CD8-positive, alpha-beta memory T cell (primary cell): ENCODE measurements at regions not wholly inside any gene's neighbourhood (a gene's known extent, or its start where the extent isn't known, plus 50 kb on each side); places are given as distances from the start of the nearest gene placed in this dataset.

Experiments used
- CTCF ChIA-PET: fragments of 350-600 bp; sonication (Branson Sonifier 250); formaldehyde crosslinking; loops from one replicate; lab custom pipeline; 2021; ENCODE audit warnings: antibody characterized with exemption; lab: Charles Lee
- POLR2A ChIA-PET: fragments of 350-600 bp; sonication (Branson Sonifier 250); formaldehyde crosslinking; loops from one replicate; lab custom pipeline; 2021; ENCODE audit warnings: antibody characterized with exemption; lab: Charles Lee
- DNase-seq, 5 donors: peaks; one replicate each; pipeline versions ENCODE4 v3.0.0 to v3.0.0-alpha.2; 2020 to 2022; ENCODE audit warnings: mixed read lengths in 1 of 5
- H3K27ac ChIP-seq: one replicate; pipeline ENCODE4 v1.7.0; 2013; ENCODE audit warnings: low read depth, mild to moderate bottlenecking, low read length, moderate library complexity
- H3K27me3 ChIP-seq: 2 replicates; pipeline ENCODE4 v1.7.0; 2013; ENCODE audit warnings: low read length, mild to moderate bottlenecking; ENCODE audit not compliant: insufficient read depth, poor library complexity, severe bottlenecking
- H3K36me3 ChIP-seq: 2 replicates; pipeline ENCODE4 v1.7.0; 2013; ENCODE audit warnings: mild to moderate bottlenecking, low read length, moderate library complexity; ENCODE audit not compliant: insufficient read depth
- H3K4me1 ChIP-seq: 2 replicates; pipeline ENCODE4 v1.7.0; 2013; ENCODE audit warnings: mild to moderate bottlenecking, low read length, moderate library complexity; ENCODE audit not compliant: insufficient read depth
- H3K4me3 ChIP-seq: 2 replicates; pipeline ENCODE4 v1.7.0; 2013; ENCODE audit warnings: mild to moderate bottlenecking, low read length
- H3K9me3 ChIP-seq: 2 replicates; pipeline ENCODE4 v1.7.0; 2013; ENCODE audit warnings: mild to moderate bottlenecking, low read length
- H3K27ac Mint-ChIP-seq, 8 donors: one replicate each; pipeline ENCODE4 v1.8.0; 2020 to 2021; ENCODE audit warnings: mixed read lengths in 8 of 8, mild to moderate bottlenecking in 6 of 8, inconsistent platforms in 3 of 8, moderate library complexity in 3 of 8
- H3K27me3 Mint-ChIP-seq, 2 donors: one replicate each; pipeline ENCODE4 v1.8.0; 2020 to 2021; ENCODE audit warnings: mixed read lengths in 2 of 2, mild to moderate bottlenecking in 1 of 2, moderate library complexity in 1 of 2
- H3K36me3 Mint-ChIP-seq, 3 donors: one replicate each; pipeline ENCODE4 v1.8.0; 2020 to 2021; ENCODE audit warnings: mixed read lengths in 3 of 3, inconsistent platforms in 1 of 3, mild to moderate bottlenecking in 1 of 3
- H3K4me1 Mint-ChIP-seq, 3 donors: one replicate each; pipeline ENCODE4 v1.8.0; 2020 to 2021; ENCODE audit warnings: mixed read lengths in 3 of 3, inconsistent platforms in 1 of 3, mild to moderate bottlenecking in 1 of 3
- H3K4me3 Mint-ChIP-seq, 7 donors: one replicate each; pipeline ENCODE4 v1.8.0; 2020 to 2021; ENCODE audit warnings: mixed read lengths in 7 of 7, mild to moderate bottlenecking in 6 of 7, moderate library complexity in 4 of 7, inconsistent platforms in 2 of 7
- H3K9me3 Mint-ChIP-seq, 5 donors: one replicate each; pipeline ENCODE4 v1.8.0; 2020 to 2022; ENCODE audit warnings: mixed read lengths in 5 of 5, mild to moderate bottlenecking in 3 of 5, moderate library complexity in 2 of 5, inconsistent platforms in 1 of 5

DNA sequence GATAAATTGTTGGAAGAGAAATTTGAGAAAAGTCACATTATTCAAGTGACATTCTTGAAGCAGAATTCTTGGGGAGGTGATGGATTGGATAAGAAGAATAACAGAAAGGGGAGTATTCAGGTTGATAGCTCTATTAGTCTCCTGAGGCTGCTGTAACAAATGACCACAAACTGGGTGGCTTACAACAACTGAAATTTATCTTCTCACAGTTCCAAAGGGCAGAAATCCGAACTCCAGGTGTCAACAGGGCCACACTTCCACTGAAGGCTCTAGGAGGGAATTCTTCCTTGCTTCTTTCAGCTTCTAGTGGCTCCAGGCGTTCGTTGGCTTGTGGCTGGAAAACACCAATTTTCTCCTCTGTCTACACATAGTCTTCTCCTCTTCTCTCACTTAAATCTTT lies 99.8 kb downstream of the TES start:
- Histone ChIP-seq H3K27me3 (no peaks in the 10 kb centered on the region), H3K27ac (no peak overlapping the region), H3K9me3 (no peaks in the 10 kb centered on the region), H3K4me3 (no peak overlapping the region), H3K36me3 (no peaks in the 10 kb centered on the region), H3K4me1 (no peaks in the 10 kb centered on the region)
- POLR2A ChIA-PET, result no interaction called here
- Mint-ChIP-seq H3K4me1 (no peaks in the 10 kb centered on the region), H3K4me3 (no peak overlapping the region), H3K27me3 (peaks cover 5 to 8% of the 10 kb centered on the region in 2 donors), H3K36me3 (no peaks in the 10 kb centered on the region), H3K27ac (no peak overlapping the region), H3K9me3 (no peaks in the 10 kb centered on the region)
- CTCF ChIA-PET, result no interaction called here
- DNase-seq, result no peak

GRCh38 chr7:116311259-116311658 lies 100.9 kb downstream of the TES start:
- ChIA-PET CTCF (no interaction called here), POLR2A (no interaction called here)
- no peak for DNase-seq
- Mint-ChIP-seq H3K4me3 (no peak overlapping the region), H3K9me3 (no peaks in the 10 kb centered on the region), H3K27ac (no peak overlapping the region), H3K27me3 (peaks cover 5 to 12% of the 10 kb centered on the region in 2 donors), H3K4me1 (no peaks in the 10 kb centered on the region), H3K36me3 (no peaks in the 10 kb centered on the region)
- no peaks in the 10 kb centered on the region for H3K36me3 ChIP-seq
- H3K4me3 ChIP-seq, result no peak overlapping the region
- H3K9me3 ChIP-seq, result no peaks in the 10 kb centered on the region
- no peaks in the 10 kb centered on the region for H3K4me1 ChIP-seq
- H3K27ac ChIP-seq, result no peak overlapping the region
- H3K27me3 ChIP-seq, result no peaks in the 10 kb centered on the region

DNA sequence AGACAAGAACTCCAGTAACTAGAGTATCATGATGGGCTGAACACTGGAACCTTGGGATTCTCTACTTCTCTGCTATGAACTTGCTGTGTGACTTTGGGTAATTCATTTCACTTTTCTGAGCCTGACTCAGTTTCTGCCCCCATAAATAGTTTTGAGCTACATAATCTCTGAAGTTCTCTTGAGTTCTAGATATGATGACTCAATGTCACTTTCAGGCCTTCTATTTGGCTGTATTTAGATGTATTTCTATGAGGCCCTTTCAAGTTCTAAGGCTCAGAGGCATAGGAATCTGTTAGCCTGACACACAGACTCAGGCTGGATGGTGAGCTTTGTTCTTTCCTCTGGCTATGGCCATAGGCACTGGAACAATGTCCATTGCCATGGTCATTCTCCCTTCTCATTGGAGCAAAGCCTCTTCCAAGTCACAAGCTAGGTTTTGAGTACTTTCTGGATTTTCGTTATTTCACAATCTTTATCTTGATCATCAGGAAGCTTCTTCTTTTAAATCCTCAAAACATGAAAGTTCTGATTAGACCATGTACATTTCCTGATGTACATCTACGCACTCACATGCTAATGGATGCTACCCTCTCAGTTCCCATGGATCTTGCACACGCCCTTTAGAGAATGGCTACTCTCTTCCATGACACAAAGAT lies 101.6 kb downstream of the TES start:
- Histone ChIP-seq H3K9me3 (no peaks in the 10 kb centered on the region), H3K27me3 (no peaks in the 10 kb centered on the region), H3K4me3 (no peak overlapping the region), H3K4me1 (no peaks in the 10 kb centered on the region), H3K27ac (no peak overlapping the region), H3K36me3 (no peaks in the 10 kb centered on the region)
- peaks cover 10 to 19% of the 10 kb centered on the region in 2 donors for H3K27me3 Mint-ChIP-seq
- ChIA-PET CTCF (no interaction called here), POLR2A (no interaction called here)
- no peaks in the 10 kb centered on the region for H3K36me3 Mint-ChIP-seq
- no peaks in the 10 kb centered on the region for H3K9me3 Mint-ChIP-seq
- no peak for DNase-seq
- H3K27ac Mint-ChIP-seq, result peak overlapping the region in 1 of 8 donors; percentile 4
- H3K4me3 Mint-ChIP-seq, result no peak overlapping the region
- no peaks in the 10 kb centered on the region for H3K4me1 Mint-ChIP-seq

DNA sequence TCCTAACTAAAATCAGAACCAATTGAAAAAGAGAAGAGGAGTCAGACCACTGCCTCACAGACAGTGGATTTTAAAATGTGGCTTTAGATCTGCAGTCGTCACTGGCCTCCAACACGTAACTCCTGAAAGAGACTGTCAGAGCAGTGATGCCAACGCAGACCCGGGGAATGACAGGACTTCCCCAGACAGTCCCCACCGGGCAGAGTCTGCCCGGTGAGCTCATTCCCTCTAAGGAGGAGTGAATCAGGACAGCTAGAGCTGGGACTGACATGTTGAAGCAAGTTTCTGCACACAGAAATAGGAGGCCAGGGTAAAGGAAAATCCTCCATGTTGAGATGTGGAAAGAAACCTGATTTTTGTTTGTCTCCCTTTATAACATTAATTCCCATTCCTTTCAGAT lies 105.0 kb downstream of the TES start:
- Mint-ChIP-seq H3K4me1 (peaks cover 0 to 2% (median 0%) of the 10 kb centered on the region in 3 donors), H3K27me3 (peaks cover 16 to 28% of the 10 kb centered on the region in 2 donors), H3K27ac (no peak overlapping the region)

DNA sequence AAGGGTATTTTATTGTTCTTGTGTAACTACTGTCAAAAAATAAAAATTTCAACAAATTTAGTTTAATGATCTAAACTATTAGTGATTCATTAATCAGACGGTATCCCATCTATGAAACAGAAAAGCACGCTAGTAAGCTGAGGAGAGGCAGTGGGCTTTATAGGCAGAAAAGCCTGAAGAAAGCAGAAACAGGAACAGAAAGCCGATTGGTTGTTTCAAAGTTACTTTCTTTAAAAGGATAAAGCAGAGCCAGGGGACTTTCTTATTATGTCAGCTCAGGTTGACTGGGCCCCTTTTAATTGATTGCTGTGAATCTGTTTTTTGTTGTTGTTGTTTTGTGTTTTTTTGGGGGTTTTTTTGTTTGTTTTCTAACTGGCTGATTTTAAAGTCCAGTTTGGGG lies 105.5 kb downstream of the TES start:
- Histone ChIP-seq H3K9me3 (no peaks in the 10 kb centered on the region), H3K27me3 (no peaks in the 10 kb centered on the region), H3K36me3 (no peaks in the 10 kb centered on the region), H3K4me3 (no peak overlapping the region), H3K27ac (no peak overlapping the region), H3K4me1 (no peaks in the 10 kb centered on the region)
- no peaks in the 10 kb centered on the region for H3K36me3 Mint-ChIP-seq
- POLR2A ChIA-PET, result no interaction called here
- CTCF ChIA-PET, result no interaction called here
- peaks cover 16 to 28% of the 10 kb centered on the region in 2 donors for H3K27me3 Mint-ChIP-seq
- H3K4me1 Mint-ChIP-seq, result peaks cover 0 to 2% (median 0%) of the 10 kb centered on the region in 3 donors
- no peaks in the 10 kb centered on the region for H3K9me3 Mint-ChIP-seq
- no peak overlapping the region for H3K27ac Mint-ChIP-seq
- no peak overlapping the region for H3K4me3 Mint-ChIP-seq
- DNase-seq, result no peak

More for the DNA sequence above, 105.0 kb downstream of the TES start:
- H3K36me3 Mint-ChIP-seq, result no peaks in the 10 kb centered on the region
- POLR2A ChIA-PET, result no interaction called here
- Histone ChIP-seq H3K36me3 (no peaks in the 10 kb centered on the region), H3K27ac (no peak overlapping the region), H3K4me3 (no peak overlapping the region), H3K9me3 (no peaks in the 10 kb centered on the region), H3K4me1 (no peaks in the 10 kb centered on the region), H3K27me3 (no peaks in the 10 kb centered on the region)
- CTCF ChIA-PET, result no interaction called here
- H3K9me3 Mint-ChIP-seq, result no peaks in the 10 kb centered on the region
- H3K4me3 Mint-ChIP-seq, result no peak overlapping the region
- DNase-seq, result no peak

- H3K9me3 ChIP-seq, result no peaks in the 10 kb centered on the region
- H3K27ac ChIP-seq, result no peak overlapping the region
- H3K4me1 ChIP-seq, result no peaks in the 10 kb centered on the region
- Mint-ChIP-seq H3K9me3 (no peaks in the 10 kb centered on the region), H3K4me3 (no peak overlapping the region), H3K36me3 (no peaks in the 10 kb centered on the region), H3K4me1 (peaks cover 0 to 2% (median 0%) of the 10 kb centered on the region in 3 donors), H3K27me3 (peaks cover 16 to 28% of the 10 kb centered on the region in 2 donors), H3K27ac (peak overlapping the region in 1 of 8 donors; percentile 15)
- ChIA-PET POLR2A (no interaction called here), CTCF (no interaction called here)
- H3K27me3 ChIP-seq, result no peaks in the 10 kb centered on the region
- no peak overlapping the region for H3K4me3 ChIP-seq
- DNase-seq, result no peak
- no peaks in the 10 kb centered on the region for H3K36me3 ChIP-seq
Measured at GRCh38 chr7:116316838-116317628, 106.7 kb downstream of the TES start.

DNA sequence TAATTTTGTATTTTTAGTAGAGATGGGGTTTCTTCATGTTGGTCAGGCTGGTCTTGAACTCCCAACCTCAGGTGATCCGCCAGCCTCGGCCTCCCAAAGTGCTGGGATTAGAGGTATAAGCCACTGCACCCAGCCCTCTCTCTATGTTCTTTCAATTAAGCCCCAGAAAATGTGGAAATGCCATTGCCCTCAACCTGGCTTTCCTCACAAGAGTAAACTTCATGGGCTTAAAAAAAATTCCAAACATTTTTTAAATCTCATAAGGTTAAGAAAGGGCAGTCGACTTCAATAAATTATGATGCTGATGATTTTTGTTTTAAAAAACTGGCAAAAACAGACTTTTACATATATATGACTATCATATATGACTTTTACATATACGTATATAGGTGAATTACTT lies 107.6 kb downstream of the TES start:
- CTCF ChIA-PET, result no interaction called here
- no peaks in the 10 kb centered on the region for H3K36me3 ChIP-seq
- no peak for DNase-seq
- H3K36me3 Mint-ChIP-seq, result no peaks in the 10 kb centered on the region
- H3K27me3 ChIP-seq, result no peaks in the 10 kb centered on the region
- no peak overlapping the region for H3K27ac ChIP-seq
- H3K27me3 Mint-ChIP-seq, result peaks cover 16 to 28% of the 10 kb centered on the region in 2 donors
- H3K27ac Mint-ChIP-seq, result no peak overlapping the region
- no peak overlapping the region for H3K4me3 Mint-ChIP-seq
- no peaks in the 10 kb centered on the region for H3K4me1 ChIP-seq
- POLR2A ChIA-PET, result no interaction called here
- peaks cover 2 to 5% (median 4%) of the 10 kb centered on the region in 3 donors for H3K4me1 Mint-ChIP-seq
- H3K4me3 ChIP-seq, result no peak overlapping the region
- no peaks in the 10 kb centered on the region for H3K9me3 Mint-ChIP-seq
- H3K9me3 ChIP-seq, result no peaks in the 10 kb centered on the region

DNA sequence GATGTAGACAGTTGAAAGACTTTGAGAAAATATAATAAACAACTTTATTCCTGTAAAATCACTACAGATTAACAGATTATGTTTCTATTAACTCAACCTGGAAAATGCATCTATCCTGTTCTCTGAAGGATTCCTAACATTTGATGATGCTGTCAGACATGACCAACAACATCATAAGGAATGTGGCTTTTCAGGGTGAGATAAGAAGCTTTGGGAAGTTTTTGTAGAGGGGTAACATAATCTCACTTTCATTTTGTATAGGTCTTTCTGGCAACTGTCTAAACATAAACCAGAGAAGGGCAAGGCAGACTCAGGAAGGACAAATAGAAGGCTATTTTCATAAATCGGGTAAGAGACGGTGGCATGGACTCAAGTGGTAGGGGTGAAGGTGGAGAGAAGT lies 112.2 kb downstream of the TES start:
- H3K27ac ChIP-seq, result no peak overlapping the region
- CTCF ChIA-PET, result no interaction called here
- H3K4me3 ChIP-seq, result no peak overlapping the region
- H3K9me3 Mint-ChIP-seq, result no peaks in the 10 kb centered on the region
- no peak for DNase-seq
- no peak overlapping the region for H3K4me3 Mint-ChIP-seq
- no peak overlapping the region for H3K27ac Mint-ChIP-seq
- H3K4me1 ChIP-seq, result no peaks in the 10 kb centered on the region
- peaks cover 4 to 13% of the 10 kb centered on the region in 2 donors for H3K27me3 Mint-ChIP-seq
- H3K9me3 ChIP-seq, result no peaks in the 10 kb centered on the region
- POLR2A ChIA-PET, result no interaction called here
- H3K27me3 ChIP-seq, result no peaks in the 10 kb centered on the region
- H3K4me1 Mint-ChIP-seq, result peaks cover 0 to 11% (median 10%) of the 10 kb centered on the region in 3 donors
- no peaks in the 10 kb centered on the region for H3K36me3 ChIP-seq
- H3K36me3 Mint-ChIP-seq, result no peaks in the 10 kb centered on the region
